SK-N-SH treated with all-trans-retinoic acid at 6 μM for 48 hours (cell line): ENCODE measurements at regions not wholly inside any gene's neighbourhood (a gene's known extent, or its start where the extent isn't known, plus 50 kb on each side); places are given as distances from the start of the nearest gene placed in this dataset.

Experiments used
- ATAC-seq: fragments of 200-7000 bp; cut with Tn5 transposase; 3 replicates; pipeline ENCODE4 v1.9.1; 2020; ENCODE audit warnings: mild to moderate bottlenecking, moderate library complexity
- ARNTL ChIP-seq: fragments of 450-650 bp; formaldehyde crosslinking; IDR thresholded peaks from 2 replicates; pipeline ENCODE4 v1.5.0; 2020; ENCODE audit warnings: low read depth, mild to moderate bottlenecking, moderate library complexity, borderline replicate concordance
- BACH2 ChIP-seq: fragments of 250-450 bp; sonication (Bioruptor Pico); IDR thresholded peaks from 2 replicates; pipeline ENCODE4 v1.9.0; 2021; ENCODE audit warnings: mild to moderate bottlenecking, borderline replicate concordance
- CREB5 ChIP-seq: fragments of 250-450 bp; sonication (Bioruptor Pico); IDR thresholded peaks from 2 replicates; pipeline ENCODE4 v1.5.1; 2020; ENCODE audit warnings: low read depth, mild to moderate bottlenecking, moderate library complexity
- ESRRG ChIP-seq: fragments of 250-450 bp; sonication (Bioruptor Pico); IDR thresholded peaks from 2 replicates; pipeline ENCODE4 v1.6.1; 2021; ENCODE audit warnings: mild to moderate bottlenecking
- OSR1 ChIP-seq: fragments of 250-450 bp; sonication (Bioruptor Pico); IDR thresholded peaks from 2 replicates; pipeline ENCODE4 v1.8.0; 2022; ENCODE audit warnings: moderate library complexity, mild to moderate bottlenecking, inconsistent platforms
- POU6F1 ChIP-seq: fragments of 250-450 bp; sonication (Bioruptor Pico); IDR thresholded peaks from 2 replicates; pipeline ENCODE4 v1.8.0; 2021; ENCODE audit warnings: low read depth, mild to moderate bottlenecking, moderate library complexity, borderline replicate concordance
- PPARA ChIP-seq: fragments of 250-450 bp; sonication (Bioruptor Pico); IDR thresholded peaks from 2 replicates; pipeline ENCODE4 v1.5.0; 2020; ENCODE audit warnings: mild to moderate bottlenecking, borderline replicate concordance
- RARB ChIP-seq: fragments of 250-450 bp; sonication (Bioruptor Pico); IDR thresholded peaks from 2 replicates; pipeline ENCODE4 v1.8.0; 2021; ENCODE audit warnings: mild to moderate bottlenecking, moderate library complexity
- SNAI2 ChIP-seq: fragments of 250-450 bp; sonication (Bioruptor Pico); IDR thresholded peaks from 2 replicates; pipeline ENCODE4 v1.5.0; 2020; ENCODE audit warnings: mild to moderate bottlenecking, moderate library complexity
- TOX ChIP-seq: fragments of 250-450 bp; sonication (Bioruptor Pico); IDR thresholded peaks from 2 replicates; pipeline ENCODE4 v1.8.0; 2021; ENCODE audit warnings: mild to moderate bottlenecking, moderate library complexity, borderline replicate concordance
- TSHZ2 ChIP-seq: fragments of 250-450 bp; sonication (Bioruptor Pico); IDR thresholded peaks from 2 replicates; pipeline ENCODE4 v1.5.0; 2020; ENCODE audit warnings: mild to moderate bottlenecking, moderate library complexity
- ZFP3 ChIP-seq: fragments of 250-450 bp; sonication (Bioruptor Pico); IDR thresholded peaks from 2 replicates; pipeline ENCODE4 v1.5.0; 2020; ENCODE audit warnings: mild to moderate bottlenecking, moderate library complexity
- ZFP30 ChIP-seq: fragments of 450-650 bp; formaldehyde crosslinking; IDR thresholded peaks from 2 replicates; pipeline ENCODE4 v1.5.0; 2022; ENCODE audit warnings: mild to moderate bottlenecking, moderate library complexity
- ZNF565 ChIP-seq: fragments of 450-650 bp; formaldehyde crosslinking; conservative IDR thresholded peaks from 2 replicates; pipeline ENCODE4 v1.5.0; 2020; ENCODE audit warnings: low read depth, mild to moderate bottlenecking, moderate library complexity
- ZNF70 ChIP-seq: fragments of 450-650 bp; formaldehyde crosslinking; IDR thresholded peaks from 2 replicates; pipeline ENCODE4 v1.5.0; 2020; ENCODE audit warnings: mild to moderate bottlenecking, moderate library complexity
- ZNF8 ChIP-seq: fragments of 450-650 bp; formaldehyde crosslinking; IDR thresholded peaks from 2 replicates; pipeline ENCODE4 v1.5.0; 2020; ENCODE audit warnings: mild to moderate bottlenecking, moderate library complexity
- TF ChIP-seq, protein P1 (sequence below): fragments of 250-450 bp; sonication (Bioruptor Pico); IDR thresholded peaks from 2 replicates; pipeline ENCODE4 v1.5.1; 2021; ENCODE audit warnings: mild to moderate bottlenecking, moderate library complexity

DNA sequence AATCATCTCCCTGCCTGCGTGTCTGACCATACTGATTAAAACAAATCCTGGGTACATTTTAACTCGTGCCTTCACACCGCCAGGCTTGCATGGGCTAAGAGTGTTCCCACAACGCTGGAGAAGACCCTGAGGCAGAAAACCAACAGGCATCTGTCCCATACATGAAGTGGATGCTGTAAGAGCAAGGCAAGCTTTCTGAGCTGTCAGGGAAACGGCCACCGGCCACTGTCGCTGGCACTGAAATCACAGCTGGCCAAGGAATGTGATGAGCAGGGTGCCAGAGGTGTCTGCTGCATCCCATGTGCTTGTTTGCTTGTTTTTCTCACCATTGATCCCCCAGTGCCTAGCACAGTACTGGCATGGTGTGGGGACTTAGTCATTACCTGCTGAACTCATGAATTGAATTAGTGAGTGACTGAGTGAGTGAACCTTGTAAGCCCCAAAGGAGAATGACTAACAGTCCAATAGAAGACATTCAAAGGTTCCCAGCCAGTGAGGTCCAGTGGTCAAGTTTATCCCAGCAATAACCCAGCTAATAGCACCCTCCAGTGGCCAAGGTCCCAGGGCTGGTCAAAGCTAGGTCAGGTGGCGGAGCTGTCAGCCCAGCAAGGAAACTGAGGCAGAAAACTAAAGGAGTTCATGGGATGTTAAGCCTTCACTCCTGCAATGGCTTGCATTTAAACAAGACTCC, 92.7 kb upstream of the CDH5 start (continued):
- TF ChIP-seq, protein P1, sequence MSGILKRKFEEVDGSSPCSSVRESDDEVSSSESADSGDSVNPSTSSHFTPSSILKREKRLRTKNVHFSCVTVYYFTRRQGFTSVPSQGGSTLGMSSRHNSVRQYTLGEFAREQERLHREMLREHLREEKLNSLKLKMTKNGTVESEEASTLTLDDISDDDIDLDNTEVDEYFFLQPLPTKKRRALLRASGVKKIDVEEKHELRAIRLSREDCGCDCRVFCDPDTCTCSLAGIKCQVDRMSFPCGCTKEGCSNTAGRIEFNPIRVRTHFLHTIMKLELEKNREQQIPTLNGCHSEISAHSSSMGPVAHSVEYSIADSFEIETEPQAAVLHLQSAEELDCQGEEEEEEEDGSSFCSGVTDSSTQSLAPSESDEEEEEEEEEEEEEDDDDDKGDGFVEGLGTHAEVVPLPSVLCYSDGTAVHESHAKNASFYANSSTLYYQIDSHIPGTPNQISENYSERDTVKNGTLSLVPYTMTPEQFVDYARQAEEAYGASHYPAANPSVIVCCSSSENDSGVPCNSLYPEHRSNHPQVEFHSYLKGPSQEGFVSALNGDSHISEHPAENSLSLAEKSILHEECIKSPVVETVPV (CRISPR knock-in tag), result no peak
- TF ChIP-seq, all 23 proteins: peak for 0

DNA sequence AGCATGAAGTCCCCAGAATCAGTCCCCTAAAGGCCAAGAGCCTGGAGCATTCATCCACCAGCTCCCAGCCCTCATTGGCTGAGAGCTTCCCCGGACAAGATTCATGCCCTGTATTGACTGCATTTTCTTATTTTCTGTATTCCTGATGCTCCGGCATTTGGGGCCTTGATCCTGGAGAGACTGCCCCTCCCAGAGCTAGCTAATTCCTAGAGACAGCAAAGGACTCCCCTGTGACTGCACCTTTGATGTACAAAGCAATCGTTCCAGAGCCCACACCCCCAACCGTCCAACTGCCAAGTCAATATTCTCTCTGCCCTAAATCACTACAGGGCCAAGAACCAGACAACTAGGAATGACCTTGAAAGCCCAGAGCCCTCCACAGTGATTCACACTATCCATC, 93.4 kb upstream of the CDH5 start:
- ATAC-seq, result no peak
- TF ChIP-seq RARB (CRISPR knock-in tag), result no peak
- no peak for TF ChIP-seq TOX
- TF ChIP-seq SNAI2 (CRISPR knock-in tag), result no peak
- no peak for TF ChIP-seq ESRRG
- TF ChIP-seq POU6F1, result no peak
- TF ChIP-seq ZNF70 (CRISPR knock-in tag), result no peak
- TF ChIP-seq ARNTL, result no peak
- no peak for TF ChIP-seq ZFP30 (CRISPR knock-in tag)
- TF ChIP-seq BACH2 (CRISPR knock-in tag), result no peak
- no peak for TF ChIP-seq ZNF565
- no peak for TF ChIP-seq CREB5
- no peak for TF ChIP-seq PPARA
- no peak for TF ChIP-seq ZNF8 (CRISPR knock-in tag)
- TF ChIP-seq, all 23 proteins: peak for 0

GRCh38 chr16:66272461-66272860, 94.0 kb upstream of the CDH5 start:
- no peak for ATAC-seq
- no peak for TF ChIP-seq ZFP30 (CRISPR knock-in tag)
- TF ChIP-seq ESRRG, result no peak
- TF ChIP-seq PPARA, result no peak
- TF ChIP-seq ZFP3 (CRISPR knock-in tag), result no peak
- TF ChIP-seq RARB (CRISPR knock-in tag), result no peak
- TF ChIP-seq ZNF70 (CRISPR knock-in tag), result no peak
- TF ChIP-seq OSR1, result no peak
- no peak for TF ChIP-seq POU6F1
- TF ChIP-seq TSHZ2 (CRISPR knock-in tag), result no peak
- no peak for TF ChIP-seq ARNTL
- TF ChIP-seq CREB5, result no peak
